HG02970 (cell line): ENCODE measurements at regions not wholly inside any gene's neighbourhood (a gene's known extent, or its start where the extent isn't known, plus 50 kb on each side); places are given as distances from the start of the nearest gene placed in this dataset.

Experiments used
- ATAC-seq: cut with Tn5 transposase; IDR thresholded peaks from one replicate; pipeline ENCODE4 v1.9.1; 2021; ENCODE audit warnings: mild to moderate bottlenecking, moderate library complexity, moderate number of reproducible peaks; ENCODE audit not compliant: unreplicated experiment, low FRiP score

- no peak for ATAC-seq
These were observed 150.3 kb upstream of the HABP2 start for GRCh38 chr10:113402602-113403001.

DNA sequence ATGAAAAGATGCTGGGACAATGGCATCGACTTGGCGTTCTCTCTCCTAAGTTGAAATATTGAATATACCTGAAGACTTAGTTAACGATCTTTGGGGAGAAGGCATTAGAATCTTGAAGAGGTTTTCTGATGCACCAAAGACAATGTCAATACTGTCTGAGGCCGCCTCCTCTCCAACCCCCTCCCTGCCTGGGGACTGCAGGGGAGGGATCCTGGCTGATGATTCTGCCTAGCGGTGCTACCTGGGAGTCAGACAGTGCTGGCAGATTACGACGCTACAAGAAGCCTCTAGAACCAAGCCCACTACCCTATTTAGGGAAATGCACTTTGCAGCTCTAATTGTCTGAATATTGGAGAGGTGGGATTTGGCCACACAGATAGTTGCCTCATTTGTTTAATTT lies 145.6 kb upstream of the HABP2 start:
- no peak for ATAC-seq

- ATAC-seq, result no peak
These were observed 143.7 kb upstream of the HABP2 start for GRCh38 chr10:113409175-113409574.

DNA sequence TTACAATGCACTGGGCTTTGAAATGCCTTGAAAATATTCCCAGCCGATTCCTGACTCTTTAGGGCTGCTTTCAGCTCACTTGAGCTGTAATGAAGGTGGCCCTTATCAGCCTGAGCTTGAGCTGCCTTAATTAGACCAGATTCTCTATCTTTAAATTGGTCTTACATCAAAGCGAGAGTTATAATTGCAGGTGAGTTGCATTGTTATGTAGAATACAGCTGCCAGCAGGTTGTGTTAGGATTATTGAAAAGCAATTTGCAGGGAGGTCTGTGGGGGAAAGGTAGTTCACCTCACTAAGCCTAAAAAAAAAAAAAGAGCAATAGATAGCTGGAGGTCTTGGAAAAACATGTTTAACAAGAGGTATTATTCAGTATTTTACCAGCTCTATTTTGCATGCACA lies 142.2 kb upstream of the HABP2 start:
- ATAC-seq, result no peak

DNA sequence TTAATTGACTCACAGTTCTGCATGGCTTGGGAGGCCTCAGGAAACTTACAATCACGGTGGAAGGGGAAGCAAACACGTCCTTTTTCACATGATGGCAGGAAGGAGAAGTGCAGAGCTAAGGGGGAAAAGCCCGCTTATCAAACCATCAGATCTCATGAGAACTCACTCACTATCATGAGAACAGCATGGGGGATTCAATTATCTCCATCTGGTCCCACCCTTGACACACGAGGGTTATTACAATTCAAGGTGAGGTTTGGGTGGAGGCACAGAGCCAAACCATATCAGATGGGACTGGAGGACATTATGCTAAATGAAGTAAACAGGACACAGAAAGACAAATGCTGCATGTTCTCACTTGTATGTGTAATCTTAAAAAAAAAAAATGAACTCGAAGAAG lies 141.4 kb upstream of the HABP2 start:
- no peak for ATAC-seq

DNA sequence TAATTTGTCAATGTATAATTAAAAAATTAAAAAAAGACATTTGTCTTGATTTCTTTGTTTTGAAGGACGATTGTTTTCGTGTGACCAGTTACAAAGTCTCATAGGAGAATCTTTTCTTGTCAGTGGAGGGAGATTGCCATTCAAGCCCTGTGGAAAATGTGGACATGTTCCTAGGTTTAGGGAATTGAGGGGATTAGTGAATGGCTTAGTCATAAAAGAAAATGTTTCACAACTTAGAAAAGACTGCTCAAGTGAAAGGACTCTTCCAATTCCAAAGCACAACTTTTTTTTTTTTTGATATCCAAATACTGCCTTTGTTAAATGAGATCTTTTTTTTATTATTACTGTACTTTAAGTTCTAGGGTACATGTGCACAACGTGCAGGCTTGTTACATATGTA lies 140.7 kb upstream of the HABP2 start:
- ATAC-seq, result no peak

- no peak for ATAC-seq
These were observed 138.3 kb upstream of the HABP2 start for GRCh38 chr10:113414543-113414942.

DNA sequence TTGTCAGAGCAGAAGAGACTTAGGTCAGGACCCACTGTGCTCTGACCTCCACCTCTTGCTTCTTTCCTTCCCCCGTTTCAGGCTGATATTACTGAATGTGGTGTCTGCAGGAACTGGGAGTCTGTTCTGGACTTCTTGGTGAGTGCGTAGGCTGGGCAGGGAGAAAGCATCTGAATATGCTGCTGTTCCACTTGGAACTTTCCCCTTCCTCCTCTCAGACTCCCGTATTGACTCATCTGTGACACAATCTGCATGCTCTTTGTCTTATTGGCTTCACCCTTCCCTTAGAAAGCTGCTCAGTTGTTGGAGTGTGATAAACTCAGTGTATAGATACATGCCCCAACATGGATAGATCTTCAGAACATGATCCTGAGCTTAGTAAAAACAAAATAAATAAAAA lies 137.6 kb upstream of the HABP2 start:
- no peak for ATAC-seq

GRCh38 chr10:113420057-113420732 lies 132.7 kb upstream of the HABP2 start:
- no peak for ATAC-seq

- no peak for ATAC-seq
These were observed 131.8 kb upstream of the HABP2 start for GRCh38 chr10:113420733-113421675.

- ATAC-seq, result no peak
These were observed 130.5 kb upstream of the HABP2 start for GRCh38 chr10:113422371-113422770.

DNA sequence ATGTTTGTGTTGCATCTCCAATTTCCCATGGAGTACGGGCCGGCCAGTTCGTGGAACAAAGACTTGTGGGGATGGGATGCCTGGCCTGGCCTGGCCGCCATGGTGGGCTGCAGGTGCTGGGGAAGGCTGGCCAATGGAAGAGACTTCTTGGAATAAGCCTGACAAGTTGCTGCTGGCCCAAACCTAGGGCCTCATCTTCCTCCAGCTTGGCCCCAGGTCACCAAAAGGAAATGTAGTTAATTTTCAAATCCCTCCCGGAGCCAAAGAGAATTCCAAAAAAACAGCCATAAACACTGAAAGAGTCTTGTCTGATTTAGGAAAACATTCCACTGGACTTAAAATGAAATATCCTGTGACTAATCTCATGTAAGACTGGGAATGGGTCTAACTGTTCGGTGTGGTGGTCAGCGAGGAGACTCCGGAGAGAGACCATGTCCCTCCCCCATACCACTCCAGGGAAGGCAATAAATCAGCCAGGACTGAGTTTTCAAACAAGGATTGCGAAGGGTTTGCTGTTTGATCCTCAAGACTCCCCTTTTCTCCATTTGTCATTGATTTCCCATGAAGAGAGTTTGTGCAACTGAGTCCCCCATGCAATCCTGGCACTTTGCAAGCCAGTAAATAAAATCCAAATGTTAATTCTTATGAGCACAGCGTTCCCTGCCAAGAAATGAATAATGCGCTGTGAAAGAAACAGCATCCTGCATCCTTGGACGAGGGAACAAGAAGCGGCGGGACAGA lies 128.7 kb upstream of the HABP2 start:
- no peak for ATAC-seq

DNA sequence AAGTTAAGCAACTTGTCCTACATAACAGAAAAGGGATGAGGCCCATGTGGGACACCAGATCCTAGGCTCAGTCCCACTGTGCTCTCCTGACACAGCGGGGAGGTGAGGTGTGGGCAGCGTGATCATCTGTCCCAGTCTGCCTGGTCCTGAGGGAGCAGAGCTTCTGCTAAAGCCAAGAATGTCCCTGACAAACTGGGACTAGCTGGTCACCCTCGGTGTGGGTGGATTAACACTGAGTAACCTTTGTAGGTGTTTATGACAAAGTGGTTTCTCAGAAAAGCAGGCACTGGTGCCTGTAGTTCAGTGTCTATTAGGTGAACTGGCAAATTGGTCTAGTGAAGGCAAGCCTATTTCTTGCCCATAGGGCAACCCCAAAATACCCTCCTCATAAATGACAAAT lies 127.8 kb upstream of the HABP2 start:
- ATAC-seq, result no peak

DNA sequence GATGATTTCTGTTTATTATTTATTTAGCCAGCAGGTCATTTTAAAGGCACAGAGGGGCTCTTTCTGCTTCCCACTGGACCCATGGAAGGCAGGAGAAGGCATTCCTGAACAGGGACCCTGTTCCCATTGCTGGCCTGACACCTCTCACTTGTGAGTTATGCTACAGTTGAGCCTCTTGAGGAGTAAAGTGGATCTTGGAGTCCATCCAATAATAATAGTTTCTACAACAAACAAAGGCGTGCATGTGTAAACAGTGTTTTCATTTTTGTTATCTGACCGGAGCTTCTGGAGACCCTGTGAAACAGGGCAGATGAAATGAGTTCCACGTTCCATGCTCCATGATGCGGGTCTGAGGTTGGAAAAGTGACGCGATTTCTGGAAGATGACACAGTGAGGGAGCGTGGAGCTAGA lies 127.3 kb upstream of the HABP2 start:
- ATAC-seq, result no peak

GRCh38 chr10:113426181-113426877 lies 126.5 kb upstream of the HABP2 start:
- ATAC-seq, result no peak

- ATAC-seq, result no peak
These were observed 125.6 kb upstream of the HABP2 start for GRCh38 chr10:113427236-113427735.

DNA sequence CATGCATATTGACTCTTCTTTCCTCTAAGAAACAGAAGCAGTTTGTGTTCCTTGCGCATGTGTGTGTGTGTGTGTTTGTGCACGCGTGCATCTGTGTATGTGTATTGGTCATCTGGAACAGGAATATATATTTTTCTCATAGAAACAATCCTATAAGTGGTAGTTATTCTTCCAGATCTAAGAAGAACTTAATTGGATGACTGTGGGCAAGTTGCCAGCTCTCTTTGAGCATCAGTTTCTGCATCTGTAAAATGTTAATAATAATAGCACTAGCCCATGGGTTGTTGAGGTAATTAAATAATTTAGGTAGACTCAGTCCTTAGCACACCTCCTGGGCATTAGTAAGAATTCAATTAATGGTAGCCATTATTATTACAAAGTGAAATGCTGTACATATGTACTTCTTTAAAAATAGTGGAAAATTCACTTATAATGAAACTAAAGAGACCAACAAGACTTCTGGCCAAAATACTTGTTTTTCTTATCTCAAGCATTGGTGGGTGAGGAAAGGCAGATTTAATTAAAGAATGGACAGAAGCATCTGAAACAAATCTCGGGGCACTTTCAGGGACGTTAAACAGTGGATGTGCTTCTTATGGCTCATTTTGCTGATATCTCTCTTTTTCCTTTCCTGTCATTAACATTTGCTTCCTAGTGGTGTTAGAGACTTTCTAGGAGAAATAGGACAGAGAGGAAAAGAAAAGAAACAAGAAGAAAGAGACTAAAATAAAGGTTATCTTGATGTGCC lies 124.9 kb upstream of the HABP2 start:
- ATAC-seq, result no peak

GRCh38 chr10:113430634-113431397 lies 122.0 kb upstream of the HABP2 start:
- ATAC-seq, result no peak
